ENCODE measurements at regions not wholly inside any gene's neighbourhood (a gene's known extent, or its start where the extent isn't known, plus 50 kb on each side); places are given as distances from the start of the nearest gene placed in this dataset.

DNA sequence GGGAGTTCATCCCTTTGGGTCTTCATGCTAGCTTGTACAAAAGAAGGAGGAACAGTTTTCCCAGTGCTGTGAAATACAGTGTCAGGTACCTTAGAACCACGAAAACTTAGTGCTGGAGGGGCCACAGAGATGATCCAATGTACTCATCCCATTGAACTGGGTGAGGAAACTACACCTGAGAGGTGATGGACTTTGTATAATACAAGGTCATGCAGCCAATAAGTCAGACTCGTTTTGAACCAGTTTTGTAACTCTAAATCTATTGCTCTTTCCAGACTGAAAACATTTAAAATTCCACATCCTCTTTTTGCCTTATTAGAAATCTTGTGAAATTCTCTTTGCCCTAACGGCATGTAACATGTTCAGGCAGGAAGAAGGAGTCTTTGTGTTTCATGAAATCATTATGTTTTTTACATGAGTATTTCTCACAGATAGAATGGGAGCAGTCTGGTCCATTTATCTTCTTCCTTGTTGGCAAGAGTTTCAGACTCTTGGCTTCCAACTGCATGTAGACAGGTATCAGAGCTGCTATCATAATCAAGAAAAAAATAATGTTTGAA lies 146.8 kb upstream of the FBXL7 start:
- Histone ChIP-seq H3K79me1 (ENCODE audit: low read depth in 1 of 2, low read length in 2 of 2) (no peaks in the 10 kb centered on the region), H3K4me3 (ENCODE audit: insufficient read depth, low read depth, low read length) (no peak overlapping the region), H2AFZ (replicated peaks; ENCODE audit: low read length, poor library complexity) (no peak overlapping the region), H3K36me3 (ENCODE audit: control insufficient read depth, insufficient read depth, low read length) (no peaks in the 10 kb centered on the region), H3K9ac (ENCODE audit: low read depth, low read length) (no peak overlapping the region), H2AK9ac (replicated peaks; ENCODE audit: low read depth, low read length, poor library complexity) (no peak overlapping the region), H2AK5ac (ENCODE audit: low read depth, low read length) (no peak overlapping the region), H4K5ac (ENCODE audit: low read depth, low read length) (no peak overlapping the region), H2BK120ac (ENCODE audit: low read depth, low read length) (no peak overlapping the region), H3K27me3 (ENCODE audit: control insufficient read depth, insufficient read depth, low read length) (no peaks in the 10 kb centered on the region; the same call in 1 of the 2 replicates), H3K14ac (replicated peaks; ENCODE audit: low read depth, low read length) (no peak overlapping the region), H2BK5ac (ENCODE audit: low read depth, low read length, poor library complexity, severe bottlenecking) (no peak overlapping the region), H3K9me3 (ENCODE audit: control insufficient read depth, insufficient read depth, low read length) (no peaks in the 10 kb centered on the region), H2BK15ac (ENCODE audit: low read depth, low read length) (no peak overlapping the region), H3K4me2 (ENCODE audit: low read depth, low read length) (no peak overlapping the region), H3K56ac (ENCODE audit: extremely low read depth, insufficient read depth, low read length) (no peak overlapping the region), H2BK20ac (ENCODE audit: low read depth, low read length) (no peak overlapping the region), H3K27ac (ENCODE audit: insufficient read depth, low read length) (no peak overlapping the region), H4K91ac (ENCODE audit: insufficient read depth, low read depth, low read length) (no peak overlapping the region), H3K4me1 (ENCODE audit: control insufficient read depth, insufficient read depth, low read length) (no peaks in the 10 kb centered on the region), H3K4ac (ENCODE audit: low read depth, low read length) (no peak overlapping the region), H3K9me1 (ENCODE audit: insufficient read depth, low read length) (no peaks in the 10 kb centered on the region), H3K18ac (ENCODE audit: low read depth, low read length) (no peak overlapping the region), H4K8ac (ENCODE audit: low read depth in 2 of 2, low read length in 2 of 2) (no peak overlapping the region), H3K23ac (ENCODE audit: low read depth, low read length) (no peak overlapping the region), H4K20me1 (ENCODE audit: insufficient read depth, low read length) (no peaks in the 10 kb centered on the region)
- WGBS, 2 experiments (ENCODE audit: extremely low coverage in 2 of 2, insufficient read length in 1 of 2) = no CpG with 5 or more reads among the region's 3 CpGs
- DNase-seq (no peak), ATAC-seq (ENCODE audit: low read depth) (no peak)
- ChIA-PET CTCF (no interaction called here), POLR2A (ENCODE audit: unreplicated experiment) (no interaction called here)
- in situ Hi-C loops (cut with MboI; ENCODE audit: low sequenced_read_pairs) = no loop called here
- dilution Hi-C loops (cut with HindIII; ENCODE audit: low sequenced_read_pairs, unreplicated experiment) = no loop called here
- no peak for TF ChIP-seq FOS (IDR thresholded peaks at IDR 0.05; ENCODE audit: low read depth, low read length)
- TF ChIP-seq, protein P1, sequence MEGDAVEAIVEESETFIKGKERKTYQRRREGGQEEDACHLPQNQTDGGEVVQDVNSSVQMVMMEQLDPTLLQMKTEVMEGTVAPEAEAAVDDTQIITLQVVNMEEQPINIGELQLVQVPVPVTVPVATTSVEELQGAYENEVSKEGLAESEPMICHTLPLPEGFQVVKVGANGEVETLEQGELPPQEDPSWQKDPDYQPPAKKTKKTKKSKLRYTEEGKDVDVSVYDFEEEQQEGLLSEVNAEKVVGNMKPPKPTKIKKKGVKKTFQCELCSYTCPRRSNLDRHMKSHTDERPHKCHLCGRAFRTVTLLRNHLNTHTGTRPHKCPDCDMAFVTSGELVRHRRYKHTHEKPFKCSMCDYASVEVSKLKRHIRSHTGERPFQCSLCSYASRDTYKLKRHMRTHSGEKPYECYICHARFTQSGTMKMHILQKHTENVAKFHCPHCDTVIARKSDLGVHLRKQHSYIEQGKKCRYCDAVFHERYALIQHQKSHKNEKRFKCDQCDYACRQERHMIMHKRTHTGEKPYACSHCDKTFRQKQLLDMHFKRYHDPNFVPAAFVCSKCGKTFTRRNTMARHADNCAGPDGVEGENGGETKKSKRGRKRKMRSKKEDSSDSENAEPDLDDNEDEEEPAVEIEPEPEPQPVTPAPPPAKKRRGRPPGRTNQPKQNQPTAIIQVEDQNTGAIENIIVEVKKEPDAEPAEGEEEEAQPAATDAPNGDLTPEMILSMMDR (conservative IDR thresholded peaks at IDR 0.05; ENCODE audit: low read depth, low read length) = no peak
- TF ChIP-seq RCOR1 (IDR thresholded peaks at IDR 0.05; ENCODE audit: insufficient replicate concordance, low read length) = no peak
- TF ChIP-seq, protein P2, sequence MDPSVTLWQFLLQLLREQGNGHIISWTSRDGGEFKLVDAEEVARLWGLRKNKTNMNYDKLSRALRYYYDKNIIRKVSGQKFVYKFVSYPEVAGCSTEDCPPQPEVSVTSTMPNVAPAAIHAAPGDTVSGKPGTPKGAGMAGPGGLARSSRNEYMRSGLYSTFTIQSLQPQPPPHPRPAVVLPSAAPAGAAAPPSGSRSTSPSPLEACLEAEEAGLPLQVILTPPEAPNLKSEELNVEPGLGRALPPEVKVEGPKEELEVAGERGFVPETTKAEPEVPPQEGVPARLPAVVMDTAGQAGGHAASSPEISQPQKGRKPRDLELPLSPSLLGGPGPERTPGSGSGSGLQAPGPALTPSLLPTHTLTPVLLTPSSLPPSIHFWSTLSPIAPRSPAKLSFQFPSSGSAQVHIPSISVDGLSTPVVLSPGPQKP (IDR thresholded peaks at IDR 0.05; ENCODE audit: borderline replicate concordance, low read depth, low read length) = no peak
- TF ChIP-seq CHD1 (IDR thresholded peaks at IDR 0.05; ENCODE audit: low read depth, low read length) = no peak
- TF ChIP-seq BHLHE40 (IDR thresholded peaks at IDR 0.05; ENCODE audit: low read depth, low read length) = no peak
- TF ChIP-seq POLR2A (IDR thresholded peaks at IDR 0.05; ENCODE audit: low read depth, low read length) = no peak
- TF ChIP-seq RFX5 (IDR thresholded peaks at IDR 0.05; ENCODE audit: low read depth, low read length) = no peak
- no peak for TF ChIP-seq CEBPB (IDR thresholded peaks at IDR 0.05; ENCODE audit: low read depth, low read length)
- no peak for TF ChIP-seq MAFK (IDR thresholded peaks at IDR 0.05; ENCODE audit: low read depth, low read length)
- no peak for TF ChIP-seq MXI1 (IDR thresholded peaks at IDR 0.05; ENCODE audit: borderline replicate concordance, low read depth, low read length)
- TF ChIP-seq RAD21 (IDR thresholded peaks at IDR 0.05; ENCODE audit: low read length) = no peak
- TF ChIP-seq, protein P3, sequence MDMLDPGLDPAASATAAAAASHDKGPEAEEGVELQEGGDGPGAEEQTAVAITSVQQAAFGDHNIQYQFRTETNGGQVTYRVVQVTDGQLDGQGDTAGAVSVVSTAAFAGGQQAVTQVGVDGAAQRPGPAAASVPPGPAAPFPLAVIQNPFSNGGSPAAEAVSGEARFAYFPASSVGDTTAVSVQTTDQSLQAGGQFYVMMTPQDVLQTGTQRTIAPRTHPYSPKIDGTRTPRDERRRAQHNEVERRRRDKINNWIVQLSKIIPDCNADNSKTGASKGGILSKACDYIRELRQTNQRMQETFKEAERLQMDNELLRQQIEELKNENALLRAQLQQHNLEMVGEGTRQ (IDR thresholded peaks at IDR 0.05; ENCODE audit: low read depth, low read length) = no peak
- no peak for TF ChIP-seq NFE2L2 (IDR thresholded peaks at IDR 0.05; ENCODE audit: low read depth, low read length)
- TF ChIP-seq SMC3 (IDR thresholded peaks at IDR 0.05; ENCODE audit: low read depth, low read length) = no peak
- no peak for TF ChIP-seq MAZ (IDR thresholded peaks at IDR 0.05; ENCODE audit: borderline replicate concordance, low read depth, low read length)
- BruUV-seq (replicated peaks) = no TSS peak
- intact Hi-C loops (cut with micrococcal nuclease) = no loop called here

Measured in IMR-90 (cell line).